Effector memory CD4-positive, alpha-beta T cell (primary cell): ENCODE measurements at regions not wholly inside any gene's neighbourhood (a gene's known extent, or its start where the extent isn't known, plus 50 kb on each side); places are given as distances from the start of the nearest gene placed in this dataset.

ENCODE experiments used
- DNase-seq, 3 donors: peaks; one replicate each; pipeline ENCODE4 v3.0.0-alpha.2; 2020
- H3K27ac ChIP-seq: 2 replicates; pipeline ENCODE4 v1.7.0; 2013; ENCODE audit warnings: mild to moderate bottlenecking, low read length, moderate library complexity; ENCODE audit not compliant: insufficient read depth, poor library complexity, severe bottlenecking
- H3K27me3 ChIP-seq: replicated peaks from 2 replicates; pipeline ENCODE4 v1.7.0; 2013; ENCODE audit warnings: mild to moderate bottlenecking, low read length; ENCODE audit not compliant: insufficient read depth, control insufficient read depth, poor library complexity, severe bottlenecking
- H3K36me3 ChIP-seq: 2 replicates; pipeline ENCODE4 v1.7.0; 2013; ENCODE audit warnings: mild to moderate bottlenecking, low read length, moderate library complexity; ENCODE audit not compliant: control insufficient read depth, insufficient read depth
- H3K4me1 ChIP-seq: 2 replicates; pipeline ENCODE4 v1.7.0; 2013; ENCODE audit warnings: low read length, mild to moderate bottlenecking; ENCODE audit not compliant: control insufficient read depth, insufficient read depth, poor library complexity, severe bottlenecking
- H3K4me3 ChIP-seq: 2 replicates; pipeline ENCODE4 v1.7.0; 2013; ENCODE audit warnings: low read length, low read depth, mild to moderate bottlenecking; ENCODE audit not compliant: insufficient read depth, poor library complexity, severe bottlenecking
- H3K9me3 ChIP-seq: 2 replicates; pipeline ENCODE4 v1.7.0; 2013; ENCODE audit warnings: mild to moderate bottlenecking, low read length, moderate library complexity; ENCODE audit not compliant: control insufficient read depth

- no peak for DNase-seq
- Histone ChIP-seq H3K9me3 (no peaks in the 10 kb centered on the region), H3K4me1 (no peaks in the 10 kb centered on the region), H3K27ac (no peak overlapping the region), H3K27me3 (no peaks in the 10 kb centered on the region), H3K36me3 (no peaks in the 10 kb centered on the region), H3K4me3 (no peak overlapping the region)
These were observed 471.5 kb downstream of the HDGFL1 start for GRCh38 chr6:23040899-23041298.

- Histone ChIP-seq H3K4me3 (no peak overlapping the region), H3K9me3 (no peaks in the 10 kb centered on the region), H3K27me3 (no peaks in the 10 kb centered on the region), H3K4me1 (no peaks in the 10 kb centered on the region), H3K36me3 (no peaks in the 10 kb centered on the region), H3K27ac (no peak overlapping the region)
- no peak for DNase-seq
These were observed 475.9 kb downstream of the HDGFL1 start for GRCh38 chr6:23045280-23045679.

GRCh38 chr6:23055523-23055922 is 486.2 kb downstream of the HDGFL1 start:
- no peaks in the 10 kb centered on the region for H3K9me3 ChIP-seq
- H3K4me1 ChIP-seq = no peaks in the 10 kb centered on the region
- H3K36me3 ChIP-seq = no peaks in the 10 kb centered on the region
- DNase-seq = no peak
- H3K27me3 ChIP-seq = no peaks in the 10 kb centered on the region
- H3K27ac ChIP-seq = no peak overlapping the region
- H3K4me3 ChIP-seq = no peak overlapping the region

- no peak for DNase-seq
- H3K36me3 ChIP-seq = no peaks in the 10 kb centered on the region
These were observed 504.5 kb downstream of the HDGFL1 start for GRCh38 chr6:23073821-23074220.

GRCh38 chr6:23077772-23078171 is 508.4 kb downstream of the HDGFL1 start:
- no peaks in the 10 kb centered on the region for H3K36me3 ChIP-seq
- H3K27me3 ChIP-seq = no peaks in the 10 kb centered on the region
- DNase-seq = no peak
- H3K9me3 ChIP-seq = no peaks in the 10 kb centered on the region
- no peaks in the 10 kb centered on the region for H3K4me1 ChIP-seq
- no peak overlapping the region for H3K27ac ChIP-seq
- no peak overlapping the region for H3K4me3 ChIP-seq

More at GRCh38 chr6:23073821-23074220, 504.5 kb downstream of the HDGFL1 start:
- H3K4me1 ChIP-seq = no peaks in the 10 kb centered on the region
- no peak overlapping the region for H3K27ac ChIP-seq
- no peaks in the 10 kb centered on the region for H3K27me3 ChIP-seq
- no peak overlapping the region for H3K4me3 ChIP-seq
- no peaks in the 10 kb centered on the region for H3K9me3 ChIP-seq

- Histone ChIP-seq H3K27me3 (no peaks in the 10 kb centered on the region), H3K36me3 (no peaks in the 10 kb centered on the region), H3K27ac (no peak overlapping the region), H3K4me1 (no peaks in the 10 kb centered on the region), H3K9me3 (no peaks in the 10 kb centered on the region), H3K4me3 (no peak overlapping the region)
- no peak for DNase-seq
These were observed 512.3 kb downstream of the HDGFL1 start for GRCh38 chr6:23081701-23082100.

- Histone ChIP-seq H3K36me3 (no peaks in the 10 kb centered on the region), H3K9me3 (no peaks in the 10 kb centered on the region), H3K4me1 (no peaks in the 10 kb centered on the region), H3K27ac (no peak overlapping the region), H3K27me3 (no peaks in the 10 kb centered on the region), H3K4me3 (no peak overlapping the region)
- no peak for DNase-seq
These were observed 516.7 kb downstream of the HDGFL1 start for GRCh38 chr6:23086100-23086499.

- Histone ChIP-seq H3K27me3 (no peaks in the 10 kb centered on the region), H3K4me3 (no peak overlapping the region), H3K4me1 (no peaks in the 10 kb centered on the region), H3K27ac (no peak overlapping the region), H3K36me3 (no peaks in the 10 kb centered on the region), H3K9me3 (no peaks in the 10 kb centered on the region)
- no peak for DNase-seq
These were observed 518.1 kb downstream of the HDGFL1 start for GRCh38 chr6:23087471-23087870.

GRCh38 chr6:23088761-23089160 is 519.4 kb downstream of the HDGFL1 start:
- no peak overlapping the region for H3K27ac ChIP-seq
- no peaks in the 10 kb centered on the region for H3K4me1 ChIP-seq
- no peak for DNase-seq
- H3K9me3 ChIP-seq = no peaks in the 10 kb centered on the region
- H3K4me3 ChIP-seq = no peak overlapping the region
- no peaks in the 10 kb centered on the region for H3K36me3 ChIP-seq
- H3K27me3 ChIP-seq = no peaks in the 10 kb centered on the region

GRCh38 chr6:23089981-23090380 is 520.6 kb downstream of the HDGFL1 start:
- H3K4me1 ChIP-seq = no peaks in the 10 kb centered on the region
- no peaks in the 10 kb centered on the region for H3K27me3 ChIP-seq
- no peak overlapping the region for H3K4me3 ChIP-seq
- H3K27ac ChIP-seq = no peak overlapping the region
- no peaks in the 10 kb centered on the region for H3K36me3 ChIP-seq
- no peak for DNase-seq
- H3K9me3 ChIP-seq = no peaks in the 10 kb centered on the region

GRCh38 chr6:23091795-23092194 is 522.4 kb downstream of the HDGFL1 start:
- no peaks in the 10 kb centered on the region for H3K9me3 ChIP-seq
- no peaks in the 10 kb centered on the region for H3K27me3 ChIP-seq
- no peaks in the 10 kb centered on the region for H3K36me3 ChIP-seq
- H3K4me1 ChIP-seq = no peaks in the 10 kb centered on the region
- DNase-seq = no peak
- no peak overlapping the region for H3K4me3 ChIP-seq
- H3K27ac ChIP-seq = no peak overlapping the region
